ENCODE measurements at regions not wholly inside any gene's neighbourhood (a gene's known extent, or its start where the extent isn't known, plus 50 kb on each side); places are given as distances from the start of the nearest gene placed in this dataset.
A peak's percentile ranks its signal among the peaks of the same experiment; 100 is the strongest.

GRCh38 chr4:133624744-133625143, 475.6 kb downstream of the PCDH10 start:
- BruUV-seq (replicated peaks) = no TSS peak
- Histone ChIP-seq H4K20me1 (replicated peaks; ENCODE audit: control insufficient read depth, extremely low read depth, insufficient read depth, low read length) (no peaks in the 10 kb centered on the region), H3K79me2 (ENCODE audit: control insufficient read depth, insufficient read depth, low read length) (no peaks in the 10 kb centered on the region), H3K4me1 (ENCODE audit: control insufficient read depth, extremely low read depth, insufficient read depth, low read length) (no peaks in the 10 kb centered on the region), H3K27me3 (ENCODE audit: control insufficient read depth in 2 of 2, insufficient read depth in 2 of 2, low read length in 2 of 2) (no peaks in the 10 kb centered on the region), H2AFZ (ENCODE audit: low read depth, low read length) (peak overlapping the region; percentile 16), H3K36me3 (ENCODE audit: control insufficient read depth in 2 of 2, extremely low read depth in 1 of 2, insufficient read depth in 2 of 2, low read length in 2 of 2) (no peaks in the 10 kb centered on the region), H3K9me3 (replicated peaks; ENCODE audit: control insufficient read depth, insufficient read depth, low read length) (no peaks in the 10 kb centered on the region), H3K4me2 (ENCODE audit: insufficient read depth, low read length) (no peak overlapping the region), H3K9me1 (replicated peaks; ENCODE audit: control insufficient read depth, extremely low read depth, insufficient read depth, low read length) (no peaks in the 10 kb centered on the region), H3K4me3 (replicated peaks in 1 of 3; ENCODE audit: insufficient read depth in 1 of 3, low read depth in 1 of 3, low read length in 3 of 3) (no peak overlapping the region), H3K9ac (replicated peaks; ENCODE audit: extremely low read depth, insufficient read depth, low read length) (no peak overlapping the region), H3K27ac (ENCODE audit: insufficient read depth, low read depth, low read length) (no peak overlapping the region)
- TF ChIP-seq EZH2 (IDR thresholded peaks at IDR 0.05; ENCODE audit: borderline replicate concordance, low read depth, low read length, severe bottlenecking) = no peak
- TF ChIP-seq MYC (IDR thresholded peaks at IDR 0.05; ENCODE audit: low read depth, low read length) = no peak
- no peak for TF ChIP-seq POLR2AphosphoS5 (IDR thresholded peaks at IDR 0.05; ENCODE audit: insufficient read depth, low read depth, low read length)
- no peak for TF ChIP-seq MAX (IDR thresholded peaks at IDR 0.05; ENCODE audit: insufficient read depth, insufficient read length)
- no peak for TF ChIP-seq FOS (IDR thresholded peaks at IDR 0.05; ENCODE audit: borderline replicate concordance, insufficient read depth, low read length)
- no peak for TF ChIP-seq JUN (IDR thresholded peaks at IDR 0.05; ENCODE audit: borderline replicate concordance, insufficient read depth, insufficient read length, low read depth)
- TF ChIP-seq POLR2A (IDR thresholded peaks at IDR 0.05; ENCODE audit: low read depth, low read length) = no peak
- TF ChIP-seq CTCF (IDR thresholded peaks at IDR 0.05; ENCODE audit: extremely low read depth in 1 of 2, insufficient read depth in 1 of 2, low read depth in 1 of 2, low read length in 2 of 2) = no peak
- TF ChIP-seq GATA2 (IDR thresholded peaks at IDR 0.05; ENCODE audit: insufficient read depth, insufficient read length, low read depth, low read length) = no peak
- intact Hi-C loops (cut with micrococcal nuclease) (no loop called here), dilution Hi-C loops (cut with MboI; ENCODE audit: extremely low pct_ligation_motif_present, low sequenced_read_pairs) (no loop called here)
- ChIA-PET CTCF (no interaction called here), POLR2A (no interaction called here)
- no peak for FAIRE-seq
- DNase-seq (ENCODE audit: low read depth, low spot score) = no peak
